Limb (tissue), 2 donors: ENCODE measurements at regions not wholly inside any gene's neighbourhood (a gene's known extent, or its start where the extent isn't known, plus 50 kb on each side); places are given as distances from the start of the nearest gene placed in this dataset.

Source experiments
- DNase-seq, 2 donors: peaks; one replicate each; pipeline ENCODE4 v3.0.0-alpha.2; 2016; ENCODE audit errors: extremely low spot score in 2 of 2

DNA sequence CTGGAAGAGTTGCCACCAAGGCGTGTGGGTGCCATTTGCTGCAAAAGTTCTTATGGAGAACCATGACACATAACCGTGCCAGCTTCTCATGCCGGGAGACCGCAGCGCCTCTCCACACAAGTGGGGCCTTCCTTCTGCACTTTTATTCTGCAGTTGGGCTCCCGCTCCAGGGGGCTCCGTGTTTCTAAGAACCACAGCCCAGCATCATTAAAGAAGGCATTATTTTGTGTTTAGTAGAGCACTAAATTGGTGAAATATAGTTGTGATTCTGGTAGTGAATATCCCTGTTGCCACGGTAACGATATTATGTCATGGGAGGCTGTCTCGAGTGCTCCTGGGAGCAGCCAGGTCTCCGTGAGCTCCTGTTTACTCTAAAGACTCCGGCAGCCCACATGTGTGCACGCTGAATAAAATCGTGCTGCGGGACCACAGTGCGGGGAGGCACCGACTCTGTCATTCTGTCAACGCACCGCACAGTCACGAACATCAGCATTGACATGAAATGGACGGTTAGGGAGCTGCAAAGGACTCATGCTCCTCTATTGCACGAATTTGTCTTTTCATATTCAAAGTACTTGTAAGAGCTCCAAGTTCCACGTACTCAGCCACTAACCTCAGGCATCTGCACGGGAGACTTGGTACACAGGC, 68.8 kb upstream of the PITRM1 start:
- DNase-seq = peak in 1 of 2 donors; percentile 49

GRCh38 chr10:3239920-3240894, 67.6 kb upstream of the PITRM1 start:
- DNase-seq = no peak

DNA sequence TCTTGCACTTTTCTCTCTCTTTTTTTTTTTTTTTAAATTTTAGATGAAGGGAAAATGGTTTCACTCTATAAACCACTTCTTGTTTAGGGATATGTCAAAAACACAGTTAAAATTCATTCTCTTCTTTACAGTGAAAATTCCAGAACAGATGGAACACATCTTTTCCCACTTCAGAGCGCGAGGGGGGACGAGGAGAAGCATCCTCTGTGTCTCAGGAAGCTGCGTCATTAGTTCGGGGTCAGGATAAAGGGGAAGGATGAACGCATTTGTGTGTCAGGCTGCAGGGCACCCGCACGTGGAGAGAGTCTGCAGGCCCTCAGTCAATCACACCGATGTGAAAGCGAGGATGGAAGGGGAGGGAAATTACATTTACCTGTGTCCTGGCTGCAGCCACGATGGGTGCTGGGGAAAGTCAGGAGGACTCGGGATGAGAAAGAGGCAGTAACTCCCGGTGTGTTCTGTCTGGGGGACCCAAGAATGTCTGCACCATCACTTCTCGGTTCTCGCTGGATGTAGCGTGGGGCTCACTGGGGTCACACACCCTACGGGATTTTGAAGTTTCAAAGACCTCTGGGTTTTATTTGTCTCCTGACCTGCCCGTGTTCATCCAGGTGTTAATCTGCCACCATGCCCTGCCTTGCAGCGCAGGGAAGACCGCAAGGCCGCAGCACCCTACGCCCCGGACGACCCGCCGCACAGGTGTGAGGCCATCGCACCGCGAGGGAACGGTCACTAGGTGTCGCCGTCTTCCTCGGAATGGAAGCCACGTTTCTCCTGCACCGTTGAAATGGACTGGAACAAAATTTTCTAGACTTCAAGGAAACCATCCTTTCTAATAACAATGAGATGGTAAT, 66.7 kb upstream of the PITRM1 start:
- peak; percentile 69 to 87 for DNase-seq

GRCh38 chr10:3238115-3238871, 65.7 kb upstream of the PITRM1 start:
- no peak for DNase-seq

DNA sequence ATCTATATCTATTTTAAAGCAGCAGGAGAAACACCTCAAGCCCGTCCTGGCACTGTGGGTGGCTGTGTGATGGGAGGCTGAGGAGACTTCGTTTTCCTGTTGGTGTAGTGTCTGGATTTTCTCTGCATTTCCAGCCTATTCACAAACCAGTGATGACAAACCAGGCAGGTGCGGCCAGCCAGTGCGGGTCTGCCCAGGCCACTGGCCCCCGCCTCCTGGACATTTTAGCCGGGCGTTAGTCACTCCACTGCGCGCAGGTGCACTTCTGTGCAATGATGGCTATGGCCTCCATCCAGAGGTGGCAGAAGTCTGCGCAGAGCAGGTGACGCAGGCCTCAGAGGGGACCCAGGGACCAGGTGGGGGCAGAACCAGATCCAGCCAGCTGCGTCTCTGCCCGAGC, 64.9 kb upstream of the PITRM1 start:
- no peak for DNase-seq

DNA sequence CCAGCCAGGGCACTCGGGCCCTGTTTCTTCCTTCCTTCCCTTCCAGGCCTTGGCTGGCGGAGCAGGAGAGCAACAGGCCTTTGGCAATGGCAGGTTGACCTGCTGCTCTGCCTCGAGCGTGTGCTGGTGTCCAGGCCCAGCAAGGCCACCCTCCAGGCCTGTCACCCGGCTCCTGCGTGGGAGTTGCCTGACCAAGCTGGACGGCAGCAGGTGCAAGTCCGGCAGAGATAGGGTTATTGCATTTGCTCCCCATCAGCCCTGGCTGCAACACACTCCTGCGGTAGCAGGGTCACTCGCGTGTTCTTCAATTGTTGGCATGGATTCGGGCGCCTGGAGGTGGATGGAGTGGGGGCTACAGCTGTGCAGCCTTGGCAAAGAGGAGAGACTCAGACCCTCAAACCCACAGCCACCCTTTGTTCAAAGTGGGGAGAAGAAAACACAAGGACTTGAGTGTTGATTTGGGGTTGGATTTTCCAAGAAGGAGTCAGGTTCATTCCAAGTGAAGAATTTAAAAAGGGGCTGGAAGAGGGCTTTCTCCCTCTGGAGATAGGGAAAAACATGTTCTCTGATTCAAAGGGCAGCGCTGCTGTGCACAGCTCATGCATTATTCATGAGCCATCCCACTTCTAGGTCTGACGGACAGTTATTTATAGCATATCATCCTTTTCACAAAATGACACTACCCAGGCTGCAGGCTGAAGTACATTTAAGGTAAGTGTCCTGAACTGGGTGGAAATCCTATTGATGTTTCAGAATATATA, 64.2 kb upstream of the PITRM1 start:
- DNase-seq = no peak

- DNase-seq = no peak
Observed at GRCh38 chr10:3235996-3236510, 63.5 kb upstream of the PITRM1 start.

DNA sequence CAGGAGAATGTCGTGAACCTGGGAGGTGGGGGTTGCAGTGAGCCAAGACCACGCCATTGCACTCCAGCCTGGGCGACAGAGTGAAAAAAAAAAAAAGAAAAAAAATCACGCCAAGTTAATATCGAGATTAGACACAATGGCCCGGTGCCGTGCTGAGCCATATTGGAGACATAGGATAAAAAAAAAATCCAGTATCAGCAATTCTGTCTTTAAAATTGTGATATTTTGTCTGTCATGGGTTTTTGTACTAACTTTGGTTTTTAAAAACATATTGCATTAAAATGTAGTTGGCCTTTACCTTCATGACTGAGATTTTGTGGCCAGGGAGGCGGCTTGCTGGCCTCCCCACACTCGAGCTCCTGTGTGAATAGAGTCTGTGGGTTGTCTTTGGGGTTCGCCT, 62.8 kb upstream of the PITRM1 start:
- no peak for DNase-seq

DNA sequence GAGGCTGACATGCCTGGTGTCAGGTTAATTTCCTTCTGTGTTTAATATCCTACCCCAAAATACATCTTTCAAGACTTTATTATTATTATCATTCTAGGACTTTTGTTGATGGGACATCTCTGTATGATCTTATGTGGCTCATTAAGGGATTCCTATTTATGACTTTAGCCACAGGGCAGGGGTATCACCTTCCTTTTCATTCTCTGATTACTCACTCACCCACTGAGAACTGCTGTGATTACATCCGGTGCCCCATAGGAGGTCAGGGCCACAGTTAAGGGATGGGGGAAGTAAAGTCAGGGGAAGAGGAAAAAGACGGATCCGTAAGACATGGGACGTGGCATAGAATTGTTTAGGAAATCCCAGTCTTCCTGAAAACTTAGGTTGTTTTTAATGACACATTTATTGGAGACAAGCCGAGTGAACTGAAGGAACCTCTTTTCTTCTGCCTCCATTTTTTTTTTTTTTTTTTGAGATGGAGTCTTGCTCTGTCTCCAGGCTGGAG, 61.0 kb upstream of the PITRM1 start:
- no peak for DNase-seq

- no peak for DNase-seq
Observed at GRCh38 chr10:3231951-3232730, 59.6 kb upstream of the PITRM1 start.

DNA sequence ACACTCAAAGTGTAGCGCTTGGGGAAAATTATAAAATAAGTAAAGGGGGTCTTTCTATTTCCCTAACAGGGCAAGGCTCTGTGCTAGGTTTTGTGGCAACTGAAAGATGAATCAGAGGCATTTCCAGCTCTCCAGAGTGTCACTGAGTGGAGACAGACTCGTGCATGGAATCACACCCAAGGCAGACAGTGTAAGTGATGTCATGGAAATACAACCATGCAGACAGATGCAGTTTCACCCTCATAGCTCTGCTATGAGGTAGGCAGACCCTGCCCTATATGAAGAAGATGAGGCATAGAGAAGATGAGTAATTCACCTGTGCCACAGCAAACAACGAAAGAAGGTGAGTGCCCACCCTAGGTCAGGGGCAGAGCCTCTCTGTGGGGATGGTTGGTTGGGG, 57.2 kb upstream of the PITRM1 start:
- no peak for DNase-seq

GRCh38 chr10:3228629-3228945, 56.0 kb upstream of the PITRM1 start:
- DNase-seq = no peak

DNA sequence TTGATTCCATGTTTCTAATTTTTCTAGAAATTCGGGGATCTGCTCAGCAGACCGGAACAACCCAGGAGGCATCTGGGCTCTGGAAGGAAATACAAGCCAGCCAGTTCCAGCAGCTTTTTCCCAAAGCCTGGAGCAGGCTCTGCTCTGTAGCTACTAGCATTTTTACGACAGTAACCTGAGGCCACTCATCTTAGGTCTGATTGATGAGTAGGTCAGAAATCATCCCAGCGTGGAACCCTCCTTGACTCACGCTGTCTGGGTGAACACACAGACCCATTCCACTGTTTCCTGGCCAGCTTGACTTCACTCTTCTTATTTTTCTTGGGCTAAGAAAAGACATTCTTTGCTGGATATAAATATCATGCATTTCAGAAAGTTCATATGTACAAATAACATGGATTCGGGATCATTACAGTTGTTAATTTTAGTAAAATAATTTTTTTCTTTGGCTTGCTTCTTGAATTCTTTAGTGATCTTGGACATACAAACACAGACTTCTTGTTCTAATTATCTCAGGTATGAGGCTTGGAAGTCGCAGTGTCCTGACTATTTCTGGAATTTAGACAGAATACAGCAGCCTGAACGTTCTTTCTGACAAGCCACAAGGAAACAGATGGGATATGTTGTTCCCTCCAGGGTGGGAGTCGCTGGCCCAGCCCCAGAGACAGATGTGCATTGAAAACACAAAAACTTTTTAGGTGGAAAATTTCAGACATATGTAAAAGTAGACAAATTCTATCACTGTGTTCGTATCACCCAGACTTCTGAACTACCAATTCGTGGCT, 54.6 kb upstream of the PITRM1 start:
- DNase-seq = no peak

GRCh38 chr10:3225561-3225960, 53.0 kb upstream of the PITRM1 start:
- no peak for DNase-seq

DNA sequence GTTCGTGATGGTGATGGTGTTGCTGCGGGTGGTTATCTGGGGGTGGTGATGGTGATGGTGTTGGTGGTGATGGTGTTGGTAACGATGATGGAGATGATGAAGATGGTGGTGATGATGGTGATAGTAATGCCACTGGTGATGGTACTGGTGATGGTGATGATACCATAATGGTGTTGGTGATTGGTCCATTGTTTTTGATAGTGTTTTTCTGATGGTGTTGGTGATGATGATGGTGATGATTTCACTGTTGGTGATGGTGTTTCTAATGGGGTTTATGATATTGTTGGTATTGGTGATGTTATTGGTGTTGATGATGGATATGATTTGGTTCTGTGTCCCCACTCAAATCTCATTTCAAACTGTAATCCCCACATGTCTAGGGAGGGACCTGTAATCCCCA, 51.7 kb upstream of the PITRM1 start:
- DNase-seq = no peak

DNA sequence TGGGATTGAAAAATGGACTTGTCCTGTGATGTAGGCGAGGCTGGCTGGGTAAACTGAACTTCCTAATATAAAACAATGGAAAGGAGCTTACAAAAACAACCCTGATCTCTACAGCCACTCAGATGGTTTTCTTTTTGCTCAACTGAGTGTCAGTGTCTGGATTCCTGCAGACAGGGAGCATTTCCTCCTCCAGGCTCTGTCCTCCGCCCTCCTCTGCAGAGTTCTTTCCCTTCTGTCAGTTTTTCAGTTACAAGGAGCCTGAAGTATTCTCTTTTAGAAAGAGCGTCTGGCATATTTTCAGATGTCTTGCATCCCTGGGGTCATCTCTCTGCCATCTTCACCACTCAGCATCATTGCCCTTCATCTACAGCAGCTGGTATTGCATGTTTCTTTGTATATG, 50.0 kb upstream of the PITRM1 start:
- no peak for DNase-seq
